Fibroblast of gingiva (primary cell): ENCODE measurements at regions not wholly inside any gene's neighbourhood (a gene's known extent, or its start where the extent isn't known, plus 50 kb on each side); places are given as distances from the start of the nearest gene placed in this dataset.
A peak's percentile ranks its signal among the peaks of the same experiment; 100 is the strongest.
"Not testable (repeated sequence)": the region's sequence is repeated elsewhere in the genome, so short reads cannot be mapped to it uniquely, and the experiment has no call there.

Experiments
- DNase-seq: peaks from one replicate; pipeline ENCODE4 v3.0.0-alpha.2; 2011; ENCODE audit warnings: low read depth

GRCh38 chr5:40277161-40277906 lies 402.4 kb upstream of the PTGER4 start:
- no peak for DNase-seq

- DNase-seq = no peak
Observed at GRCh38 chr5:40276426-40277102, 403.2 kb upstream of the PTGER4 start.

DNA sequence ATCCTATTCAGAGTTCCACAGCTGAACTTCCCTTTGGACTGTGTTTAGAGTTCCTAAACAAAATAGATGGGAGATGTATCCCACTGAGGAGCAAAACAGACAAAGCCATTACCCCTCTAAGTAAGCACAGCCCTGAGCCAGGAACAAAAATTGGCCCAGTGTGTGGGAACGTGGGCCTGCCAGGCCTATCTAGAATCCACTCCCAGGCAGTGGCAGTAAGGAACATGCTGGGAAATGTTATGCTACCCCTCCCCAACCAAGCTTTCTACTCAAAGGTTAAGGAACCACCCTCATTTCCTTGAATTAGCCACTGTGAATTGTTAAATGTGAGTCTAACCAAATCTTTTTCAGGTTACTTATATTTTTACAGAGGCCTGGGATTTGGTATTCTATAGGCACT lies 405.1 kb upstream of the PTGER4 start:
- no peak for DNase-seq

- DNase-seq = no peak
Observed at GRCh38 chr5:40273936-40274335, 405.8 kb upstream of the PTGER4 start.

DNA sequence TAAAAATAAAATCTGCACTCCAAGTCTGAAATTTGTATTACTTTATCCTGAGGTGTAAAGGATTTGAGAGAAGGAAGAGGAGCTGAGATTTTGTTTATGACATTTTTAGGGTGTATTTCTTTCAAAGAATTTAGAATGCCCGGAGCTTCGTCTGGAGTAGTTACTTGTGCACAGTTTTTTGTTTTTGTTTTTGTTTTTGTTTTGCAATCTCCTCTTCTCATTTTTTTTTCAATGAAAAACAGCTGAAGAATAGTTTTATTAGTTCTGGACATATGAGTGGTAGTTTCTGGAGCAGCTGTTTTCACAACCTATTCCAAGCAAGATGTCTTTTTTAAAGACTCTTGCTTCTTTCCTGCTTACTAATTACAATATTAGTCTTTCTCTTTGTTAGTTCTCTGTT lies 408.2 kb upstream of the PTGER4 start:
- no peak for DNase-seq

DNA sequence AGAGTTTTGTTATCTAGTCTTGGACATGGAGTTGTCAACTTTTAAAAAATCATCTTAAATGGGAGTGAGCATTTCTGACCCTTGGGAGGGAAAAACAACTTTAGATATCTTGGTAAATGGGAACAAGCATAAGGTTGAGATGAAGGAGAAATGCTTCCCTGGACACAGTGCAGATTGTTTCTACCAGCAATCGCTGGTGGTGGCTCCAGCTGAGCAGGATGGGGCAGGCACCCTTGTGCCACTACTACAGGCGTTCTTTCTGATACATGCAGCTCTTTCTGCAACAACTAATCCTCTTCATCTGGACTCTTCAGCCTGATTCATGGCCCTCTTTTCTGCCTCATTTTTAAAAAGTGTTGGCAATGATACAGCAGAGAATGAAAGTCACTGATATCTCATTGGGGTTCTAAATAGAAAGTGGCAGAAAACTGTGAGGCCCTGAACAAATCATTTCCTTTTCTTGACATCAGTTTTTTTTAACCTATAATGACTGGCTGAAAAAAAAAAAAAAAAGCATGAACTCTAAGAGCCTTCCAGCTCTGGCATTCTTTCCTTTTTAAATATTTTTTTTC lies 409.4 kb upstream of the PTGER4 start:
- DNase-seq = no peak

GRCh38 chr5:40268088-40268487 lies 411.6 kb upstream of the PTGER4 start:
- DNase-seq = no peak

DNA sequence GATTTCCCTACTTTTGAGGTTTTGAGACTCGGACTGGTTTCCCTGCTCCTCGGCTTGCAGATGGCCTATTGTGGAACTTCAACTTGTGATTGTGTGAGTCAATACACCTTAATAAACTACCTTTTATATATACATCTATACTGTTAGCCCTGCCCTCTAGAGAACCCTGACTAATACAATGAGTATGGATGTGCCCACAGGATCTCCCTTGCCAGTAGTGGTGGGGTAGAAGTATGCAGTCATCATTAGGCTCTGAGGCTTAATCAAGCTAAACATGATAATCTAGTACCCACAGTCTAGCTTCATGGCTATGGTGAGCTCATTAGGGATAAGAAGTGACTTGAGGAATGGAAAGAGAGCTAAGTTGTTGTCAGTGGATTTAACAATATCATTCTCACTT lies 412.8 kb upstream of the PTGER4 start:
- no peak for DNase-seq

GRCh38 chr5:40261984-40262383 lies 417.7 kb upstream of the PTGER4 start:
- DNase-seq = no peak

- DNase-seq = no peak
Observed at GRCh38 chr5:40260361-40260760, 419.4 kb upstream of the PTGER4 start.

DNA sequence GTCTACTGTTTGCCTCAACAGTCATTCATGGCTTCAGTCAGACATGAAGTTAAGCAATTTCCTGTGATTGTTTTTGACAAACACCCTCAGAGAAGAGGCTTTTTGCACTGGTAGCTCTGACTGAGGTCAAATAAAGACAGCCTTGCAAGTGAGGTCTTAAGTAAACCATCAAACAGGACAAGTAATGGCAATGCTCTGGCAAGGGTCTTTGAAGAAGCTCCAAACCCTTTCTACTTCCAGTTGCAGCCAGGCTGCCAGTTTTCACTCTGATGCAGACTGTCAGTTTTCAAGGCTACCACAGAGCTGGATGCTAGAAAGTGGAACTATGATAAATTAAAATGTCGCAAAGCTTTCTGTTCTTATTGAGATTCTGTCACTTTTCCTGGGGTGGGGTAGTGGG lies 421.5 kb upstream of the PTGER4 start:
- DNase-seq = no peak

GRCh38 chr5:40240671-40241070 lies 439.0 kb upstream of the PTGER4 start:
- DNase-seq = peak; percentile 84

DNA sequence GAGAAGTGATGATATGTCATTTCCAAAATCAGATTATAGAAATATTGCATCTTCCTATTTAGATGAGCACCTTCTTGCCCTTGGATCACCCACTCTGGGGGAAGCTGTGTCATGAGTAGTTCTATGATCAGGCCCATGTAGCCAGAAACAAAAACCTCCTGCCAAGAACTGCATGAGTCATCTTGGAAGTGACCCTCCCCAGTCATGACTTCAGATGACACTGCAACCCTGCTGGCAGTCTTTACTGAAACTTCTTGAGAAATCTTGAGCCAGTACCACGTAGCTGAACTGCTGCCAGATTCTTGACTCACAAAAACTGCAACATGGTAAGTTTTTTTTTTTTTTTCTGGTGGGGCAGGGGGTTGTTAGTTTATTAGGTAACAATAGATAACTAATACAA lies 439.6 kb upstream of the PTGER4 start:
- peak; percentile 79 for DNase-seq

GRCh38 chr5:40238066-40238745 lies 441.5 kb upstream of the PTGER4 start:
- DNase-seq = no peak

GRCh38 chr5:40235471-40236400 lies 444.0 kb upstream of the PTGER4 start:
- DNase-seq = peak; percentile 71

DNA sequence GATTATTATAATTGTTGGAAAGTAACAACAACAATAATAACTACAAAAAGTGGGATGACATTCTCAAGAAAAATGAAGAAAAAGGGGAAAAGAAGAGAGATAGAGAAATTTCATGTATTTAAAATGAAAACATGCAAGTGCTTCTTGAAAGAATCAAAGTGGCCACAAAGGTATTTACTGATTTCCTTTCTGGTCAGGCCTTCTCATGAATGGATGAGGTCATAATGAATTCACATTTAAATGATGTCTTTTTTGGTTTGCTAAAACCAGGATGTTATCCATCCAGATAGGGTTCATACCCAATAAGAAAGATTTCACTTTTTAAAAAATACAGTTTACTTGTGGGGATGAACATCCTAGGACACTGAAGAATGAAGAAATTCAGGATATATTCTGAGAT lies 446.4 kb upstream of the PTGER4 start:
- DNase-seq = no peak

DNA sequence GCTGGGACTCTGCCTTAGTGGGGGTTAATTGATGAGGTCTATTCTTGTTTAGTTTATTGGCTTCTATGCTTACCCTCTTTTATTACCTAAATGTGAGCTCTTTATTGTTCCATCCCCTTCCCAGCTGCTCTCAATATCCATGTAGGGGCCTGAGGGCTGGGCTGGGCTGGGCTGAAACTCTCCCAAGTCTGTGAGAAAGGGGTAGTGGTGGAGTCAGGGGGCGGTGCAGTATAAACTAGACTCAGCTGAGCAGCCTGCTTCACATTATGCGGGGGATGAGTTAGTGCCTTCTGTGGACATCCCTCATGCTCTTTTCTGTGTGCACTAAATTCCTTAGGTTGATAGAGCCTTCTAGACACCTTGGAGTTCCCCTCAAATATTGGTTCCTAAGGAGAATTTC lies 451.8 kb upstream of the PTGER4 start:
- DNase-seq = no peak

- peak; percentile 84 for DNase-seq
Observed at GRCh38 chr5:40227366-40227765, 452.3 kb upstream of the PTGER4 start.

- DNase-seq = no peak
Observed at GRCh38 chr5:40226906-40227305, 452.8 kb upstream of the PTGER4 start.

- not testable (repeated sequence) for DNase-seq
Observed at GRCh38 chr5:40225147-40225546, 454.6 kb upstream of the PTGER4 start.

GRCh38 chr5:40224421-40224820 lies 455.3 kb upstream of the PTGER4 start:
- DNase-seq = peak; percentile 40
